ENCODE measurements at regions not wholly inside any gene's neighbourhood (a gene's known extent, or its start where the extent isn't known, plus 50 kb on each side); places are given as distances from the start of the nearest gene placed in this dataset.

- no peak for DNase-seq (ENCODE audit: low read depth)
- H3K4me3 ChIP-seq (ENCODE audit: low read depth, low read length) = no peak overlapping the region
- TF ChIP-seq MYC (IDR thresholded peaks at IDR 0.05; ENCODE audit: low read depth, low read length) = no peak
- TF ChIP-seq, protein P1, sequence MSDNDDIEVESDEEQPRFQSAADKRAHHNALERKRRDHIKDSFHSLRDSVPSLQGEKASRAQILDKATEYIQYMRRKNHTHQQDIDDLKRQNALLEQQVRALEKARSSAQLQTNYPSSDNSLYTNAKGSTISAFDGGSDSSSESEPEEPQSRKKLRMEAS (IDR thresholded peaks at IDR 0.05; ENCODE audit: low read depth, low read length) = no peak
Measured at GRCh38 chr13:38283346-38283745, 66.3 kb upstream of the UFM1 start.

DNA sequence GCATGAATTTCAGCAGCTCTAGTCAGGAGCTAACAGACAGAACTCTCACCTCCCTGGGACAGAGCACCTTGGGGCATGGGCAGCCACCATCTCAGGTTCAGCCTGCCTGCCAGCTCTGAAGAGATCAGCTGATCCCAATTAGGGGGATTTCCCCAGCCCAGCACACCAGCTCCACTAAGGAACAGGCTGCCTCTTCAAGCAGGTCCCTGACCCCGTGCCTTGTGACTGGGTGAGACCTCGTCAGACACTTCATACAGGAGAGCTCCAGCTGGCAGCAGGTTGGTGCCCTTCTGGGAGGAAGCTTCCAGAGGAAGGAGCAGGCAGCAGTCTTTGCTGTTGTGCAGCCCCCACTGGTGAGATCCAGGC, 84.5 kb upstream of the UFM1 start:
- no peak overlapping the region for H3K4me3 ChIP-seq (ENCODE audit: low read depth, low read length)
- TF ChIP-seq POLR2A (IDR thresholded peaks at IDR 0.05; ENCODE audit: extremely low read depth, insufficient read length) (no peak), MYC (IDR thresholded peaks at IDR 0.05; ENCODE audit: low read depth, low read length) (no peak), CTCF (IDR thresholded peaks at IDR 0.05; ENCODE audit: low read depth, low read length) (no peak)
- TF ChIP-seq, protein P1 (IDR thresholded peaks at IDR 0.05; ENCODE audit: low read depth, low read length) = no peak
- no peak for DNase-seq (ENCODE audit: low read depth)

DNA sequence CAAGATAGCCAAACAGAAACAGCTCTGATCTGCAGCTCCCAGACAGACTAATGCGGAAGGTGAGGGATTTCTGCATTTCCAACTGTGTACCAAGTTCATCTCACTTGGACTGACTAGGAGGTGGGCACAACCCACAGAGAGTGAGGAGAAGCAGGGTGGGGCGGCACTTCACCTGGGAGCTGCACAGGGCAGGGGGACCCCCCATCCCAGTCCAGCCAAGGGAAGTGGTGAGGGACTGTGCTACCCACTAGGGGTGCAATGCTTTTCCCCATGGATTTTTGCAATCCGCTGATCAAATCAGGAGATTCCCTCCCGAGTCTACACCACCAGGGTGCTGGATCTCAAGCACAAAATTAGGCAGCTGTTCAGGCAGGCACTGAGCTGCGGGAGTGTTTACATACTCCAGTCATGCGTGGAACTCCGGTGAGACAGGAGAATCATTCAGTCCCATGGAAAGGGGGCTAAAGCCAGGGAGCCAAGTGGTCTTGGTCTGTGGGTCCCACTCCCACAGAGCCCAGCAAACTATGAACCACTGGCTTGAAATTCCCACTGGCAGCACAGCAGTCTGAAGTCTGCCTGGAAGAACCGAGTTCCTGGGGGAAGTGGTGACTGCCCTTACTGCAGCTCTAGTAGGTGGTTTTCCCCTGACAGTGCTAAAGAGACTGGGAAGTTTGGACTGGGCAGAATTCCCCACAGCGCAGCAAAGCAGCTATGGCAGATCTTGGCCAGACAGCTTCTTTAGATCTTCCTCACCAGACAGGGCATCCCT, 85.1 kb upstream of the UFM1 start:
- no peak for DNase-seq (ENCODE audit: low read depth)
- TF ChIP-seq, protein P1 (IDR thresholded peaks at IDR 0.05; ENCODE audit: low read depth, low read length) = no peak
- TF ChIP-seq MYC (IDR thresholded peaks at IDR 0.05; ENCODE audit: low read depth, low read length) = no peak
- no peak for TF ChIP-seq CTCF (IDR thresholded peaks at IDR 0.05; ENCODE audit: low read depth, low read length)
- no peak for TF ChIP-seq POLR2A (IDR thresholded peaks at IDR 0.05; ENCODE audit: extremely low read depth, insufficient read length)

DNA sequence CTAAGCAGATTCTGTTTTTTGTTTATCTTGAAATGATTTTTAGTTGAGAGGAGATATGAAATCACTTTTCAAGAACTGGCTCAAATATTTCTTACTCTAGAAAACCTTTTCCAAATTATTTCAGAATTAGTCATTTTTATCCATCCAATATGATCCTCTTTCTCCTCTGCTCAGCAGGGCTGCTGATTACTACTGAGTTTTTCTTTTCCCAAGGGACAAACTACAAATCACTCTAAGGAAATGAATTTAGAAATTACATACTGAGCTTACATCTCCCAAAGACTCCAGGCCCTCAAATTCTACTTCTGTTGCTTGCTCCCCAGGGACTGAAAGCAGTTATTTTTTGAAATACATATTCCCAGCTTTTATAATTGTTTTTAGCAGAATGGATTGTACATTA, 87.4 kb upstream of the UFM1 start:
- H3K4me3 ChIP-seq (ENCODE audit: low read depth, low read length) = no peak overlapping the region
- no peak for DNase-seq (ENCODE audit: low read depth)
- TF ChIP-seq MYC (IDR thresholded peaks at IDR 0.05; ENCODE audit: low read depth, low read length) (no peak), CTCF (IDR thresholded peaks at IDR 0.05; ENCODE audit: low read depth, low read length) (no peak), POLR2A (IDR thresholded peaks at IDR 0.05; ENCODE audit: extremely low read depth, insufficient read length) (no peak)
- TF ChIP-seq, protein P1 (IDR thresholded peaks at IDR 0.05; ENCODE audit: low read depth, low read length) = no peak

More for the DNA sequence above, 85.1 kb upstream of the UFM1 start:
- no peak overlapping the region for H3K4me3 ChIP-seq (ENCODE audit: low read depth, low read length)

DNA sequence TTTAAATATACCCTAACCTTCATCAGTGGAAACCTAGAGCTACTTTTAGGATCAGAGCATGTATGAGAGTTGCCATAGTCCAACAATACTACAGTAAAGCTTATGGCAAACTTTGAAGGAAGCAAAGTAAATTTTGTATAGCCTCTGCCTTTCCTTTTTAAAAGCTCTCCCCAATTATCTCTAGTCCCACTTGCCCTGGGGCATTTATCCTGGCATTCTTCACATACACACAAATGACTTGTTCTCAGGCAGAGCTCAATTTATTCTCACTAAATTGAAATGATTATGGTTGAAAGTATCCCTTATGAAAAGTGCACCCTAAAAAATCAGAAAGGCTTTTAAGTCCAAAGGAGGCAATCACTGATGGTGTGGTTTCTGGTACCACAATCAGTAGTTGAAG, 94.1 kb upstream of the UFM1 start:
- DNase-seq (ENCODE audit: low read depth) = no peak
- TF ChIP-seq POLR2A (IDR thresholded peaks at IDR 0.05; ENCODE audit: extremely low read depth, insufficient read length) = no peak
- TF ChIP-seq, protein P1 (IDR thresholded peaks at IDR 0.05; ENCODE audit: low read depth, low read length) = no peak
- no peak for TF ChIP-seq MYC (IDR thresholded peaks at IDR 0.05; ENCODE audit: low read depth, low read length)
- no peak overlapping the region for H3K4me3 ChIP-seq (ENCODE audit: low read depth, low read length)

DNA sequence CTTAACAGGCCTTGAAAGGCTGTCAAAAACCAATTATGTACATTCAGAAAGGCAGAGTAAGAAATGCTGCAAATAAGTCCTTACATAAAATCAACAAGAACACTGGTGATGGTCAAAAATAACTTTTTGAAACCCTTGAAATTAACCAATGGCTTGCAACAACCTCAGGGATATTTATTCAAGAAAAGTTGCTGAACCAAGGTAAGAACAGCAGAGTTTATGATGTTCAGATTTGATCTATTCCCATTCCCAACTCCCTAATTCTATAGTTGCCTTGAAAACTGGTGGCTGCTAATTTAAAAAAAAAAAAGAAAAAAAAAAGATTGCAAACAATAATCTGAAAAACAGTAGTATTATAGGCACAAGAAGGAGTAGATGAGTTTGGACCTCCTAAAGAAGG, 109.8 kb upstream of the UFM1 start:
- DNase-seq (ENCODE audit: low read depth) = no peak
- TF ChIP-seq CTCF (IDR thresholded peaks at IDR 0.05; ENCODE audit: low read depth, low read length) = no peak
- TF ChIP-seq POLR2A (IDR thresholded peaks at IDR 0.05; ENCODE audit: extremely low read depth, insufficient read length) = no peak
- TF ChIP-seq, protein P1 (IDR thresholded peaks at IDR 0.05; ENCODE audit: low read depth, low read length) = no peak
- H3K4me3 ChIP-seq (ENCODE audit: low read depth, low read length) = no peak overlapping the region
